HG03159 (cell line): ENCODE measurements at regions not wholly inside any gene's neighbourhood (a gene's known extent, or its start where the extent isn't known, plus 50 kb on each side); places are given as distances from the start of the nearest gene placed in this dataset.

ENCODE experiments used
- ATAC-seq: cut with Tn5 transposase; IDR thresholded peaks from one replicate; pipeline ENCODE4 v1.9.1; 2021; ENCODE audit warnings: mild to moderate bottlenecking, moderate library complexity; ENCODE audit not compliant: unreplicated experiment

- no peak for ATAC-seq
Observed at GRCh38 chr13:105817498-105817897, 718.0 kb downstream of the EFNB2 start.

GRCh38 chr13:105816994-105817393 lies 718.5 kb downstream of the EFNB2 start:
- ATAC-seq: no peak

GRCh38 chr13:105814902-105815250 lies 720.6 kb downstream of the EFNB2 start:
- ATAC-seq: no peak

- ATAC-seq: no peak
Observed at GRCh38 chr13:105814219-105814901, 721.1 kb downstream of the EFNB2 start.

GRCh38 chr13:105806628-105806920 lies 728.9 kb downstream of the EFNB2 start:
- ATAC-seq: no peak

- no peak for ATAC-seq
Observed at GRCh38 chr13:105805892-105806627, 729.4 kb downstream of the EFNB2 start.

GRCh38 chr13:105804561-105805190 lies 730.8 kb downstream of the EFNB2 start:
- no peak for ATAC-seq

GRCh38 chr13:105799155-105799554 lies 736.3 kb downstream of the EFNB2 start:
- ATAC-seq: no peak

GRCh38 chr13:105798541-105798940 lies 736.9 kb downstream of the EFNB2 start:
- no peak for ATAC-seq

GRCh38 chr13:105796081-105796480 lies 739.4 kb downstream of the EFNB2 start:
- ATAC-seq: no peak

GRCh38 chr13:105790923-105791322 lies 744.5 kb downstream of the EFNB2 start:
- ATAC-seq: no peak

- no peak for ATAC-seq
Observed at GRCh38 chr13:105788530-105788929, 746.9 kb downstream of the EFNB2 start.

GRCh38 chr13:105787632-105788031 lies 747.8 kb downstream of the EFNB2 start:
- no peak for ATAC-seq

GRCh38 chr13:105785436-105785835 lies 750.0 kb downstream of the EFNB2 start:
- no peak for ATAC-seq

- ATAC-seq: no peak
Observed at GRCh38 chr13:105783261-105783660, 752.2 kb downstream of the EFNB2 start.

- no peak for ATAC-seq
Observed at GRCh38 chr13:105778196-105778595, 757.3 kb downstream of the EFNB2 start.

GRCh38 chr13:105774739-105775460 lies 760.6 kb downstream of the EFNB2 start:
- no peak for ATAC-seq

- no peak for ATAC-seq
Observed at GRCh38 chr13:105773863-105774538, 761.5 kb downstream of the EFNB2 start.

GRCh38 chr13:105773241-105773640 lies 762.2 kb downstream of the EFNB2 start:
- ATAC-seq: no peak

GRCh38 chr13:105764486-105764885 lies 771.0 kb downstream of the EFNB2 start:
- ATAC-seq: no peak

- ATAC-seq: no peak
Observed at GRCh38 chr13:105763851-105764250, 771.6 kb downstream of the EFNB2 start.
